ENCODE measurements at regions not wholly inside any gene's neighbourhood (a gene's known extent, or its start where the extent isn't known, plus 50 kb on each side); places are given as distances from the start of the nearest gene placed in this dataset.
"Not testable (repeated sequence)": the region's sequence is repeated elsewhere in the genome, so short reads cannot be mapped to it uniquely, and the experiment has no call there.

DNA sequence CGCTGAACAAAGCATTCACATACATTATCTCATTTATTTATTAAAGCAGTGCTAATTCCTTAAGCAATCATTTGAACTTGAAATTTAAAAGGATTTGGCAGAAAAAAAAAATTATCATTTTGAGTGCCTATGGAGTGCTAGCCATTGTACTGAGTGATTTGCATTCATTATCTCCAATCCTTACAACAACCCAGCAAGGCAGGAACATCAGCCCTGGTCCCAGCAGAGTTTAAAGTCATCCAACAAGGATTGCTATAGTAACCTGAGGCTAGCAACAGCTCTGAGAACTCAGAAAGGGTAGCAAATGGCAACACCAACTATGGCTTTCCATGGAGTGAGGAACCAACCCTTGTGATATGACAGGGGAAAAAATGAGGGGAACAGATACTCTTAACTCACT, 237.6 kb upstream of the SETMAR start:
- no peak overlapping the region for H3K4me3 ChIP-seq
- no peaks in the 10 kb centered on the region for H3K36me3 ChIP-seq
- intact Hi-C loops (cut with DNase I): no loop called here
- no peaks in the 10 kb centered on the region for H3K9me3 ChIP-seq
- TF ChIP-seq, protein P1, sequence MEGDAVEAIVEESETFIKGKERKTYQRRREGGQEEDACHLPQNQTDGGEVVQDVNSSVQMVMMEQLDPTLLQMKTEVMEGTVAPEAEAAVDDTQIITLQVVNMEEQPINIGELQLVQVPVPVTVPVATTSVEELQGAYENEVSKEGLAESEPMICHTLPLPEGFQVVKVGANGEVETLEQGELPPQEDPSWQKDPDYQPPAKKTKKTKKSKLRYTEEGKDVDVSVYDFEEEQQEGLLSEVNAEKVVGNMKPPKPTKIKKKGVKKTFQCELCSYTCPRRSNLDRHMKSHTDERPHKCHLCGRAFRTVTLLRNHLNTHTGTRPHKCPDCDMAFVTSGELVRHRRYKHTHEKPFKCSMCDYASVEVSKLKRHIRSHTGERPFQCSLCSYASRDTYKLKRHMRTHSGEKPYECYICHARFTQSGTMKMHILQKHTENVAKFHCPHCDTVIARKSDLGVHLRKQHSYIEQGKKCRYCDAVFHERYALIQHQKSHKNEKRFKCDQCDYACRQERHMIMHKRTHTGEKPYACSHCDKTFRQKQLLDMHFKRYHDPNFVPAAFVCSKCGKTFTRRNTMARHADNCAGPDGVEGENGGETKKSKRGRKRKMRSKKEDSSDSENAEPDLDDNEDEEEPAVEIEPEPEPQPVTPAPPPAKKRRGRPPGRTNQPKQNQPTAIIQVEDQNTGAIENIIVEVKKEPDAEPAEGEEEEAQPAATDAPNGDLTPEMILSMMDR (IDR thresholded peaks at IDR 0.05): no peak
- peaks cover 0 to 3% (median 0%) of the 10 kb centered on the region in 9 donors for H3K4me1 ChIP-seq
- no peak overlapping the region for H3K27ac ChIP-seq
- no peaks in the 10 kb centered on the region for H3K27me3 ChIP-seq
- WGBS, 2 donors: 95 to 98% methylated on average over 1 of the region's 1 CpG
- no peak for ATAC-seq
- no peak for DNase-seq

DNA sequence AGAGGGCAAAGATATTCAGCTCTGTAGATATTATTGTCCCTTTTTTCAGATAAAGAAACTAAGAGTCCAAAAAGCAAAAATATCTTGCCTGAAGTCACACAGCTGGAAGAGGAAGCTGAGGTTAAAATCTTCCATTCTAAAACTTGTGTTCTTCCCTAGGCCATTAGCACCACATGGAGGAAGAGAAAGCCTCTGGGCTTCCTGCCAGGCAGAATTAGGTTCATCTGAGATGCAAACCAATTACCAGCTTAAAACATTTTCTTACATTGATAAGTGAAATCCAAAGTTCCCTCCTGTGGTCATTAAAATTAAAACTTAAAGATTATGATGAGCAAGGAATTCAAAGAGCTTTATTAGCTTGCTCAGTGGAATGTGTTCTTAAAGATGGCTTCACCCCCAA, 235.3 kb upstream of the SETMAR start:
- DNase-seq: no peak
- H3K36me3 ChIP-seq: no peaks in the 10 kb centered on the region
- H3K27ac ChIP-seq: no peak overlapping the region
- TF ChIP-seq, protein P1 (IDR thresholded peaks at IDR 0.05): no peak
- H3K4me1 ChIP-seq: no peaks in the 10 kb centered on the region
- no peak overlapping the region for H3K4me3 ChIP-seq
- ATAC-seq: no peak
- no peaks in the 10 kb centered on the region for H3K27me3 ChIP-seq
- intact Hi-C loops (cut with DNase I): no loop called here
- H3K9me3 ChIP-seq: peaks cover 0 to 5% (median 0%) of the 10 kb centered on the region in 11 donors

DNA sequence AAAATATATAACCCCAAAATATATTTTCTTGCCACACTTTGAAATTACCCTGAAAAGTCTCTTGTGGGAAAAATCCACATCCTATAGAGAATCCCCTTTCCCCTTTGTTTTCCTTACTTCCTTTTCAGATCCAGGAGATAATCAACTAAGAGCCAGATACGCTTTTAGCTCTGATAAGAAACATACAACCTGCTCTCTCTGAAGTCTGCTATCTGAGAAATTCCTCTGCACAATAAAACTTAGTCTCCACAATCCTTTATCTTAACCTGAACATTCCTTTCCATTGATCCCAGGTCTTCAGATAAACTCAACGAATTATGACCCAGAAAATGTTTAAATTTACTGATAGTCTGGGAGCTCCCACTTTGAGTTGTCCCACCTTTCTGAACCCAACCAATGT, 233.4 kb upstream of the SETMAR start:
- H3K27ac ChIP-seq: no peak overlapping the region
- H3K9me3 ChIP-seq: peaks cover 0 to 20% (median 0%) of the 10 kb centered on the region in 11 donors
- H3K4me3 ChIP-seq: no peak overlapping the region
- no peaks in the 10 kb centered on the region for H3K36me3 ChIP-seq
- intact Hi-C loops (cut with DNase I): no loop called here
- ATAC-seq: no peak
- H3K27me3 ChIP-seq: no peaks in the 10 kb centered on the region
- TF ChIP-seq, protein P1 (IDR thresholded peaks at IDR 0.05): no peak
- no peak for DNase-seq
- no peaks in the 10 kb centered on the region for H3K4me1 ChIP-seq
- WGBS, 2 donors: 43 to 57% methylated on average over 2 of the region's 2 CpGs

DNA sequence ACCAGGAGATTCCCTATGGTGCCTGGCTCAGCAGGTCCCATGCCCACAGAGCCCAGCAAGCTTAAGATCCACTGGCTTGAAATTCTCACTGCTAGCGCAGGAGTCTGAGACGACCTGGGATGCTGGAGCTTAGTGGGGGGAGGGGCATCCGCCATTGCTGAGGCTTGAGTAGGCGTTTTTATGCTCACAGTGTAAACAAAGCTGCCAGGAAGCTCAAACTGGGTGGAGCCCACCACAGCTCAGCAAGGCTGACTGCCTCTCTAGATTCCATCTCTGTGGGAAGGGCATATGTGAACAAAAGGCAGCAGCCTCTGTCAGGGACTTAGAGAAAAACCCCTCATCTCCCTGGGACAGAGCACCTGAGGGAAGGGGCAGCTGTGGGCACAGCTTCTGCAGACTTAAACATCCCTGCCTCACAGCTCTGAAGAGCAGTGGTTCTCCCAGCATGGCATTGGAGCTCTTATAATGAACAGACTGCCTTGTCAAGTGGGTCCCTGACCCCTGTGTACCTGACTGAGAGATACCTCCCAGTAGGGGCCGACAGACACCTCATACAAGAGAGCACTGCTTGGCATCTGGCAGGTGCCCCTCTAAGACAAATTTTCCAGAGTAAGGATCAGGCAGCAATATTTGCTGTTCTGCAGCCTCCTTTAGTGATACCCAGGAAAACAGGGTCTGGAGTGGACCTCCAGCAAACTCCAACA, 231.5 kb upstream of the SETMAR start:
- H3K36me3 ChIP-seq: no peaks in the 10 kb centered on the region
- intact Hi-C loops (cut with DNase I): no loop called here
- H3K9me3 ChIP-seq: peaks cover 0 to 36% (median 8%) of the 10 kb centered on the region in 11 donors
- no peak for DNase-seq
- H3K27me3 ChIP-seq: no peaks in the 10 kb centered on the region
- TF ChIP-seq, protein P1 (IDR thresholded peaks at IDR 0.05): no peak
- ATAC-seq: no peak
- H3K4me3 ChIP-seq: no peak overlapping the region
- 45 to 51% methylated on average over 5 of the region's 5 CpGs for WGBS, 2 donors
- H3K4me1 ChIP-seq: no peaks in the 10 kb centered on the region
- H3K27ac ChIP-seq: no peak overlapping the region

DNA sequence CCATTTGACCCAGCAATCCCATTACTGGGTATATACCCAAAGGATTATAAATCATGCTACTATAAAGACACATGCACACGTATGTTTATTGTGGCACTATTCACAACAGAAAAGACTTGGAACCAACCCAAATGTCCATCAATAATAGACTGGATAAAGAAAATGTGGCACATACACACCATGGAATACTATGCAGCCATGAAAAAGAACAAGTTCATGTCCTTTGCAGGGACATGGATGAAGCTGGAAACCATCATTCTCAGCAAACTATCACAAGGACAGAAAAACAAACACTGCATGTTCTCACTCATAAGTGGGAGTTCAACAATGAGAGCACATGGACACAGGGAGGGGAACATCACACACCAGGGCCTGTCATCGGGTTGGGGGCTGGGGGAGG, 225.9 kb upstream of the SETMAR start:
- DNase-seq; intact Hi-C loops (cut with DNase I); H3K27ac ChIP-seq; H3K4me1 ChIP-seq; H3K4me3 ChIP-seq; H3K36me3 ChIP-seq; ATAC-seq; H3K27me3 ChIP-seq: not testable (repeated sequence)
- H3K9me3 ChIP-seq: peaks cover 0 to 45% (median 8%) of the 10 kb centered on the region in 11 donors
- WGBS, 2 donors: 86 to 91% methylated on average over 2 of the region's 2 CpGs
